22Rv1 (cell line): ENCODE measurements at regions not wholly inside any gene's neighbourhood (a gene's known extent, or its start where the extent isn't known, plus 50 kb on each side); places are given as distances from the start of the nearest gene placed in this dataset.
A peak's percentile ranks its signal among the peaks of the same experiment; 100 is the strongest.

Experiments
- H3K27ac ChIP-seq: fragments of 450-650 bp; 2 replicates; pipeline ENCODE4 v1.5.1; 2017
- ZFX ChIP-seq: fragments of 450-650 bp; IDR thresholded peaks from 2 replicates; pipeline ENCODE4 v1.6.1; 2017; ENCODE audit warnings: antibody characterized with exemption, borderline replicate concordance
- TF ChIP-seq, protein P1 (sequence below): fragments of 450-650 bp; IDR thresholded peaks from 2 replicates; pipeline ENCODE4 v1.5.1; 2017; ENCODE audit warnings: mild to moderate bottlenecking

DNA sequence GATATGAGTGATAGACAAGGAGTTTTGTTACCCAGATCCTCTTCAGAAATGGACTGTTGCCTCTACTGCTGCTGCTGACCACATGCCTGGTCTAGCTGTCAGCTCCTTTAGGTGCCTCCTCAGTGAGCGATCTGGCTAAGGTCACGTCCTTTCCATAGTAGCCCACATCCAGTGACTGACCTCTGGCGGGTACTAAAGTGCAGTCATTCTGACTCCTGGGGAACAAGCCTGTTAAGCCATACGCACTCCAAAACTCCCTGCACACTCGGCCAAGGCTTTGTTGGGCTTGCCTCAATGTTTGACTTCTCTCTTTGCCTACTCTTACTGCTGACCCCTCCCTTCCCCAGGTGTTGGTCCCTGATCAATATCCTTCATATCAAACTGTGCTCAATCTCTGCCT lies 685.2 kb downstream of the IRS1 start:
- H3K27ac ChIP-seq = peak overlapping the region; percentile 83
- TF ChIP-seq ZFX = no peak
- TF ChIP-seq, protein P1, sequence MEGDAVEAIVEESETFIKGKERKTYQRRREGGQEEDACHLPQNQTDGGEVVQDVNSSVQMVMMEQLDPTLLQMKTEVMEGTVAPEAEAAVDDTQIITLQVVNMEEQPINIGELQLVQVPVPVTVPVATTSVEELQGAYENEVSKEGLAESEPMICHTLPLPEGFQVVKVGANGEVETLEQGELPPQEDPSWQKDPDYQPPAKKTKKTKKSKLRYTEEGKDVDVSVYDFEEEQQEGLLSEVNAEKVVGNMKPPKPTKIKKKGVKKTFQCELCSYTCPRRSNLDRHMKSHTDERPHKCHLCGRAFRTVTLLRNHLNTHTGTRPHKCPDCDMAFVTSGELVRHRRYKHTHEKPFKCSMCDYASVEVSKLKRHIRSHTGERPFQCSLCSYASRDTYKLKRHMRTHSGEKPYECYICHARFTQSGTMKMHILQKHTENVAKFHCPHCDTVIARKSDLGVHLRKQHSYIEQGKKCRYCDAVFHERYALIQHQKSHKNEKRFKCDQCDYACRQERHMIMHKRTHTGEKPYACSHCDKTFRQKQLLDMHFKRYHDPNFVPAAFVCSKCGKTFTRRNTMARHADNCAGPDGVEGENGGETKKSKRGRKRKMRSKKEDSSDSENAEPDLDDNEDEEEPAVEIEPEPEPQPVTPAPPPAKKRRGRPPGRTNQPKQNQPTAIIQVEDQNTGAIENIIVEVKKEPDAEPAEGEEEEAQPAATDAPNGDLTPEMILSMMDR = no peak

DNA sequence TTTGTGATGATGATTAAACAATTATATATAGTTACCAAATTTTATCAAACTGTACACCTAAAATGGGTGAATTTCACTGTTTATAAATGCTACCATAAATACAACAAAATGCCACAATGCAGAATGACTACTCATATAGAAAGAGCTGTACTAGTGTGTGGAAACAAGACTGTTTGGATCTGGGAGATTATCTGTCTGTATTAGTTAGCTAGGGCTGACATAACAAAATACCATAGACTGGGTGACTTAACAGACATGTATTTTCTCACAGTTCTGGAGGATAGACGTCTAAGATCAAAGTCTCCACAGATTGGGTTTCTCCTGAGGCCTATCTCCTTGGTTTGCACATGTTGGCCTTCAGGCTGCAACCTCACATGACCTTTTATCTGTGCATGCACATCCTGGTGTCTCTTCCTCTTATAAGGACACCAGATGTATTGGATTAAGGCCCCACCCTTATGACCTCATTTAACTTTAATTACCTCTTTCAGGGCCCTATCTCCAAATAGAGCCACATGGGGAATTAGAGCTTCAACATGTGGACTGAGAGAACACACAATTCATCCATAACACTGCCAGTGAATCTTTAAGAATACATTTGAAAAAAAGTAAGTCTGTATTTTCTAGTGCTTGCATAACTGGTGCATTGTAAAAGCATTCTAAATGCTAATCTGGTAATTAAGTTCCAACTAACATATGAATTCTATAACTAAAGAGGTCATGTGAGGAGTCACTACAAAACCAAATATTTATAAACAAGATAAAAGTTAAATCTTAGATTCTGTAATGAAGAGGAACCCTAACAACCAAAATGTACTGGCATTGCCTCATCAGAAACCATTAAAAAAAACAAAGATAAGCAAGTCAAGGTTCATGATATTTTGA lies 699.6 kb downstream of the NYAP2 start:
- H3K27ac ChIP-seq = no peak overlapping the region
- TF ChIP-seq, protein P1 = no peak
- TF ChIP-seq ZFX = no peak

DNA sequence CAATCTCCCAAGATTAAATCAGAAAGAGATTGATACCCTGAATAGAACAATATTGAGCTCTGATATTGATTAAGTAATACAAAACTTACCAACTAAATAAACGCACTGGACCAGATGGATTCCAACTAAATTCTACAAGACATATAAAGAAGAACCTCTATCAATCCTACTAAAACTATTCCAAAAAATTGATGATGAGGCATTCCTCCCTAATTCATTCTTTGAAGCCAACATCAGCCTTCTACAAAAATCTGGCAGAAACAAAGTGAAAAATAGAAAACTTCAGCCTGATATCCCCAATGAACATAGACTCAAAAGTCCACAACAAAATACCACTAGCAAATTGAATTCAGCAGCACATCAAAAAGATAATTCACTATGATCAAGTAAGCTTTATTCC lies 695.5 kb downstream of the NYAP2 start:
- no peak overlapping the region for H3K27ac ChIP-seq
- no peak for TF ChIP-seq ZFX
- TF ChIP-seq, protein P1 = no peak

DNA sequence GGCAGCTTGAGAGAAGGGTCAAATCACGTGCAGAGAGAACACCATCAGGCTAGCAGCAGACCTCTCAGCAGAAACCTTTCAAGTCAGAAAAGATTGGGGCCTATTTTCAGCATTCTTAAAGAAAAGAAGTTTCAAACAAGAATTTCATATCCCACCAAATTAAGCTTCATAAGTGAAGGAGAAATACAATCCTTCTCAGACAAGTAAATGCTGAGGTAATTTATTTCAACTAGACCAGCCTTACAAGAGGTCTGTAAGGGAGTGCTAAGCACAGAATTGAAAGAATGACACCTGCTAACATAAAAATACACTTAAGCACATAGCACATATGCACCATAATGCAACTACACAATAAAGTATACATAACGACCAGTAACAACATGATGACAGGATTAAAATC lies 693.9 kb downstream of the NYAP2 start:
- no peak for TF ChIP-seq ZFX
- TF ChIP-seq, protein P1 = no peak
- no peak overlapping the region for H3K27ac ChIP-seq

DNA sequence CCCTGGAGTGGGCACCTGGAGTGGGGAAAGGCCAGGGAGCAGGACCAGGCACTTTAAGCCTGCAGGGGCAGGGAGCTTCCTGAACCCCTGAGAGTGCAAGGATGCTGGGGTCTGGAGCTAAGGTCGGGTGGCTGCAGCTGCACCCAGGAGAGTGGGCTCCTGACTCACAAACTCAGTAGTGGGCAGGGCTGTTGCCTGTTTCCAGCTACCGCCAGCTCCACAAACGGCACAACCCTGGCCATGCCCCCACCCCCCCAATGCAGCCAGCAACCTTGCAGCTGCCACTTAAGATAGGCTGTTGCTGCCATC lies 688.8 kb downstream of the NYAP2 start:
- H3K27ac ChIP-seq = no peak overlapping the region
- TF ChIP-seq, protein P1 = no peak
- no peak for TF ChIP-seq ZFX

DNA sequence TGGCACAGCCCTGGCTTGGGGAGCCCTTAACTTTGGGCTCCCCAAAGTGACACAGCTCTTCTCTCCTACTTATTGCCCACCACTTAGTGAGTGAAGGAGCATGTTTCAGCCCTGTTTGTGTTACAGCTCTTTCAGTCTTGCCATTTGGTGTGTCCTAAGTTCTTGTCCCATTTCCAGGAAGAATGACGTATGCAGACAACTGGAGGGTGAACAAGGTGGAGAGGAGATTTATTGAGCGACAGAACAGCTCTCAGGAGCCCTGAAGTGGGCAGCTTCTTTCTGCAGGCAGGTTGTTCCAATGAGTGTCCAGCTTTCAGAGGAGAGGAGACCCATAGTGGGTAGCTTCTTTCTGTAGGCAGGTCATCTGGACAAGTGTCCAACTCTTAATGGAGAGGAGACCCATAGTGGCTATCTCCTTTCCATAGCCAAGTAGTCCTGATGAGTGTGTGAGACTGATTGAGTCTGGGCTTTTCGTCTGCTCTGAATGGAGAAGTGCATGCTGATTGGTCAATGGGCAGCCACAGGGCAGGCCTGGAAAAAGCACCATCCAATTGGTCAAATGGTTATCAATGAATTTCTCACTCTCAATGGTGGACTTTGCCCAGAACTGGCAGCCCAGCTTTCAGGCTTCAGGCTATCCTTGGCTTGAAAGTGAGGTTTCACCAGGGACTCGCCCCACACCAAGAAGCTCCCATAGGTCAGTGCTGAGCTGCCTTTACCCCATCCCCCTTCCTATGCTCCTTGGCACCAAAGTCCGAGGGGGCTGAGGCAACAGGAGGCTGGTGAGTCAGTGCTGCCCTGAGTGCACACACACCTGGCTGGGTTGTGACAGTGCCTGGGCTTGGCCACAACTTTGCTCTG lies 688.2 kb downstream of the NYAP2 start:
- no peak for TF ChIP-seq ZFX
- TF ChIP-seq, protein P1 = no peak
- no peak overlapping the region for H3K27ac ChIP-seq

DNA sequence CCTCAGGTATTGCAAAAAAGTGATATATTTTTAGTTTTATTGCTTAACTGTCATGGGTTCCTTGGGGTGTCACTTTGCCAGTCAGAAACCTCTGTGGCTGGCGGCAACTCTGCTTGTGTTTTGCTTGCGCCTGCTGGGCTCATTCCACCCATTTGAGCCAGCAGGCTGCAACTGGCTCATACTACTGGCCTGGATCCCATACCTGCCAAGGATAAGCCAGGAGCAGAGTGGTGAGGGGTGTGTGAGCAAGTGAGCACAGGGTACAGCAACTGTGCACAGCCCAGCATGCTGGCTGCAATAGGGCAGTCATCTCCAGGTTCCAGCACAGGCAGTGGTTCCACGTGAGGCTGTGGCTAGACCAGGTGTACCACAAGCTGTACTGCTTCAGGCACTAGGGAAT lies 687.5 kb downstream of the NYAP2 start:
- no peak for TF ChIP-seq ZFX
- TF ChIP-seq, protein P1 = no peak
- H3K27ac ChIP-seq = no peak overlapping the region
